AG08396 (cell line): ENCODE measurements at regions not wholly inside any gene's neighbourhood (a gene's known extent, or its start where the extent isn't known, plus 50 kb on each side); places are given as distances from the start of the nearest gene placed in this dataset.
"Not testable (repeated sequence)": the region's sequence is repeated elsewhere in the genome, so short reads cannot be mapped to it uniquely, and the experiment has no call there.

Experiments
- DNase-seq: peaks from one replicate; pipeline ENCODE4 v3.0.0; 2012; ENCODE audit warnings: low spot score, mixed read lengths

GRCh38 chr1:192905049-192905448 is 96.2 kb downstream of the RGS2 start:
- DNase-seq: no peak

GRCh38 chr1:192906334-192906733 is 97.5 kb downstream of the RGS2 start:
- DNase-seq: no peak

- peak; percentile 5 for DNase-seq
Measured at GRCh38 chr1:192907545-192908243, 98.9 kb downstream of the RGS2 start.

- DNase-seq: not testable (repeated sequence)
Measured at GRCh38 chr1:192911896-192912656, 103.2 kb downstream of the RGS2 start.

- DNase-seq: no peak
Measured at GRCh38 chr1:192913683-192914082, 104.8 kb downstream of the RGS2 start.

- no peak for DNase-seq
Measured at GRCh38 chr1:192914092-192914491, 105.3 kb downstream of the RGS2 start.

- no peak for DNase-seq
Measured at GRCh38 chr1:192914696-192915095, 105.9 kb downstream of the RGS2 start.

GRCh38 chr1:192916021-192916420 is 107.2 kb downstream of the RGS2 start:
- DNase-seq: no peak

GRCh38 chr1:192918259-192918658 is 109.4 kb downstream of the RGS2 start:
- no peak for DNase-seq

GRCh38 chr1:192920412-192920811 is 111.6 kb downstream of the RGS2 start:
- DNase-seq: no peak

- DNase-seq: no peak
Measured at GRCh38 chr1:192925609-192926008, 116.8 kb downstream of the RGS2 start.

GRCh38 chr1:192926736-192927135 is 117.9 kb downstream of the RGS2 start:
- no peak for DNase-seq

GRCh38 chr1:192927496-192927895 is 118.7 kb downstream of the RGS2 start:
- no peak for DNase-seq

GRCh38 chr1:192929597-192929996 is 120.8 kb downstream of the RGS2 start:
- DNase-seq: no peak

GRCh38 chr1:192933744-192934143 is 124.9 kb downstream of the RGS2 start:
- no peak for DNase-seq

GRCh38 chr1:192936313-192937018 is 122.7 kb downstream of the UCHL5 start:
- DNase-seq: no peak

GRCh38 chr1:192937128-192937527 is 122.0 kb downstream of the UCHL5 start:
- no peak for DNase-seq

- DNase-seq: no peak
Measured at GRCh38 chr1:192939440-192939839, 119.7 kb downstream of the UCHL5 start.

GRCh38 chr1:192940658-192941057 is 118.5 kb downstream of the UCHL5 start:
- DNase-seq: no peak

- no peak for DNase-seq
Measured at GRCh38 chr1:192941722-192942411, 117.3 kb downstream of the UCHL5 start.

GRCh38 chr1:192943108-192943507 is 116.1 kb downstream of the UCHL5 start:
- no peak for DNase-seq

- no peak for DNase-seq
Measured at GRCh38 chr1:192943522-192943921, 115.6 kb downstream of the UCHL5 start.
